HEK293 (cell line): ENCODE measurements at regions not wholly inside any gene's neighbourhood (a gene's known extent, or its start where the extent isn't known, plus 50 kb on each side); places are given as distances from the start of the nearest gene placed in this dataset.

ENCODE experiments used
- CTCF ChIA-PET: fragments of 350-600 bp; formaldehyde crosslinking; extraction: SDS; loops from one replicate; lab custom pipeline; 2021; ENCODE audit warnings: antibody characterized with exemption; lab: Yijun Ruan, JAX
- POLR2A ChIA-PET: fragments of 300-600 bp; formaldehyde crosslinking; extraction: SDS; loops from one replicate; lab custom pipeline; 2020; ENCODE audit warnings: antibody characterized with exemption, inconsistent platforms; lab: Yijun Ruan, JAX
- H3K27ac ChIP-seq: fragments of 200-500 bp; sonication (Bioruptor generic); 2 replicates; pipeline ENCODE4 v1.5.1; 2014; ENCODE audit warnings: low read depth, low read length, control low read depth, inconsistent platforms; ENCODE audit errors: extremely low read depth
- H3K36me3 ChIP-seq, 2 experiments: fragments of 200-500 bp in 1 of 2; sonication (Bioruptor generic) in 1 of 2; 1 replicate in 1 of 2; 2 replicates in 1 of 2; pipeline ENCODE4 v1.5.1; 2014 to 2017; ENCODE audit warnings: inconsistent platforms in 2 of 2, low read length in 2 of 2; ENCODE audit not compliant: control insufficient read depth in 2 of 2, insufficient read depth in 1 of 2
- H3K4me1 ChIP-seq: fragments of 200-500 bp; sonication (Bioruptor generic); 2 replicates; pipeline ENCODE4 v1.5.1; 2014; ENCODE audit warnings: mild to moderate bottlenecking, low read length, inconsistent platforms; ENCODE audit not compliant: control insufficient read depth, insufficient read depth
- H3K4me3 ChIP-seq: 2 replicates; pipeline ENCODE4 v1.5.1; 2011; ENCODE audit warnings: low read depth, mild to moderate bottlenecking, control low read depth, low read length, moderate library complexity
- H3K9me3 ChIP-seq: fragments of 200-500 bp; sonication (Bioruptor generic); 2 replicates; pipeline ENCODE4 v1.5.1; 2014; ENCODE audit warnings: low read depth, low read length, inconsistent platforms; ENCODE audit not compliant: control insufficient read depth, insufficient read depth
- GLIS1 ChIP-seq: fragments of 450-650 bp; formaldehyde crosslinking; IDR thresholded peaks from 2 replicates; pipeline ENCODE4 v1.5.1; 2016; ENCODE audit warnings: missing biosample characterization, missing genetic modification characterization
- KLF10 ChIP-seq: fragments of 450-650 bp; IDR thresholded peaks from 2 replicates; pipeline ENCODE4 v1.5.1; 2018; ENCODE audit warnings: missing biosample characterization, mild to moderate bottlenecking, missing genetic modification characterization
- OSR2 ChIP-seq: fragments of 450-650 bp; formaldehyde crosslinking; IDR thresholded peaks from 2 replicates; pipeline ENCODE4 v1.5.1; 2016; ENCODE audit warnings: missing biosample characterization, missing genetic modification characterization
- ZBTB11 ChIP-seq: fragments of 450-650 bp; formaldehyde crosslinking; conservative IDR thresholded peaks from 2 replicates; pipeline ENCODE4 v1.5.1; 2016; ENCODE audit warnings: low read depth, missing biosample characterization, missing genetic modification characterization
- ZBTB44 ChIP-seq: fragments of 450-650 bp; IDR thresholded peaks from 2 replicates; pipeline ENCODE4 v1.5.1; 2018; ENCODE audit warnings: missing biosample characterization, mild to moderate bottlenecking, missing genetic modification characterization
- ZNF175 ChIP-seq: fragments of 450-650 bp; formaldehyde crosslinking; IDR thresholded peaks from 2 replicates; pipeline ENCODE4 v1.5.1; 2016; ENCODE audit warnings: missing biosample characterization, missing genetic modification characterization
- ZNF341 ChIP-seq: fragments of 450-650 bp; formaldehyde crosslinking; IDR thresholded peaks from 2 replicates; pipeline ENCODE4; 2016; ENCODE audit warnings: low read depth, missing biosample characterization, missing genetic modification characterization
- ZNF391 ChIP-seq: fragments of 450-650 bp; formaldehyde crosslinking; IDR thresholded peaks from 2 replicates; pipeline ENCODE4 v1.5.1; 2016; ENCODE audit warnings: low read depth, missing biosample characterization, missing genetic modification characterization, borderline replicate concordance
- ZNF423 ChIP-seq: fragments of 450-650 bp; formaldehyde crosslinking; IDR thresholded peaks from 2 replicates; pipeline ENCODE4 v1.5.1; 2016; ENCODE audit warnings: missing biosample characterization, missing genetic modification characterization
- ZNF449 ChIP-seq: fragments of 450-650 bp; formaldehyde crosslinking; IDR thresholded peaks from 2 replicates; pipeline ENCODE4 v1.5.1; 2017; ENCODE audit warnings: missing biosample characterization, mild to moderate bottlenecking, missing genetic modification characterization, moderate library complexity
- ZNF521 ChIP-seq: fragments of 450-650 bp; formaldehyde crosslinking; IDR thresholded peaks from 2 replicates; pipeline ENCODE4 v1.5.1; 2017; ENCODE audit warnings: missing biosample characterization, mild to moderate bottlenecking, missing genetic modification characterization
- ZNF529 ChIP-seq: fragments of 450-650 bp; formaldehyde crosslinking; IDR thresholded peaks from 2 replicates; pipeline ENCODE4 v1.5.1; 2017; ENCODE audit warnings: missing genetic modification characterization, missing biosample characterization; ENCODE audit not compliant: insufficient replicate concordance
- ZNF571 ChIP-seq: fragments of 450-650 bp; formaldehyde crosslinking; IDR thresholded peaks from 2 replicates; pipeline ENCODE4 v1.5.0; 2017; ENCODE audit warnings: missing biosample characterization, missing genetic modification characterization
- ZNF624 ChIP-seq: fragments of 450-650 bp; formaldehyde crosslinking; IDR thresholded peaks from 2 replicates; pipeline ENCODE4 v1.5.1; 2017; ENCODE audit warnings: missing biosample characterization, missing genetic modification characterization
- ZNF76 ChIP-seq: fragments of 450-650 bp; formaldehyde crosslinking; IDR thresholded peaks from 2 replicates; pipeline ENCODE4; 2016; ENCODE audit warnings: low read depth, missing biosample characterization, missing genetic modification characterization, borderline replicate concordance
- ZNF776 ChIP-seq: fragments of 450-650 bp; formaldehyde crosslinking; IDR thresholded peaks from 2 replicates; pipeline ENCODE4 v1.5.0; 2017; ENCODE audit warnings: missing biosample characterization, missing genetic modification characterization, borderline replicate concordance
- ZNF837 ChIP-seq: fragments of 450-650 bp; formaldehyde crosslinking; IDR thresholded peaks from 2 replicates; pipeline ENCODE4 v1.5.1; 2016; ENCODE audit warnings: missing biosample characterization, missing genetic modification characterization
- TF ChIP-seq, protein P1 (sequence below): fragments of 450-650 bp; formaldehyde crosslinking; IDR thresholded peaks from 2 replicates; pipeline ENCODE4 v1.5.1; 2016; ENCODE audit warnings: missing biosample characterization, missing genetic modification characterization

GRCh38 chr6:8707369-8707768, 272.0 kb upstream of the SLC35B3 start:
- Histone ChIP-seq H3K9me3 (no peaks in the 10 kb centered on the region), H3K27ac (no peak overlapping the region), H3K36me3 (no peaks in the 10 kb centered on the region), H3K4me3 (no peak overlapping the region), H3K4me1 (peaks cover 6% of the 10 kb centered on the region; the same call in 1 of the 2 replicates)
- TF ChIP-seq ZNF837 (no peak), ZNF521 (tag by site-specific recombination) (no peak), ZNF391 (tag by site-specific recombination) (no peak), ZNF624 (no peak), ZNF423 (no peak)
- POLR2A ChIA-PET: no interaction called here
- CTCF ChIA-PET: interaction anchor here (0.6 to 3.3 kb wide), 36 partner anchors 8 to 1740 kb away, joined by 3 to 17 read pairs (median 4); no protein-coding TSS in a partner anchor

- CTCF ChIA-PET: interaction anchor here (0.6 to 2.4 kb wide), 3 partner anchors 206 to 1724 kb away, joined by 3 to 7 read pairs (median 3); no protein-coding TSS in a partner anchor
- POLR2A ChIA-PET: no interaction called here
- H3K27ac ChIP-seq: no peak overlapping the region
Observed at GRCh38 chr6:8705435-8706020, 270.2 kb upstream of the SLC35B3 start.

GRCh38 chr6:8703059-8703458, 267.7 kb upstream of the SLC35B3 start:
- ChIA-PET CTCF (interaction anchor here (0.7 kb wide), 2 partner anchors 12 to 955 kb away, joined by 3 read pairs; no protein-coding TSS in a partner anchor), POLR2A (no interaction called here)
- Histone ChIP-seq H3K4me1 (peaks cover 2% of the 10 kb centered on the region; the same call in 1 of the 2 replicates), H3K36me3 (no peaks in the 10 kb centered on the region), H3K4me3 (no peak overlapping the region), H3K9me3 (no peaks in the 10 kb centered on the region), H3K27ac (no peak overlapping the region)
- TF ChIP-seq ZNF571 (tag by site-specific recombination): no peak
- TF ChIP-seq ZNF449 (tag by site-specific recombination): no peak

More at GRCh38 chr6:8705435-8706020, 270.2 kb upstream of the SLC35B3 start:
- peaks cover 6% of the 10 kb centered on the region; the same call in 1 of the 2 replicates for H3K4me1 ChIP-seq
- TF ChIP-seq GLIS1 (tag by site-specific recombination): peak; percentile 18; the same call in 1 of the 2 replicates
- TF ChIP-seq ZNF776 (tag by site-specific recombination): no peak
- H3K4me3 ChIP-seq: no peak overlapping the region
- H3K9me3 ChIP-seq: no peaks in the 10 kb centered on the region
- no peaks in the 10 kb centered on the region for H3K36me3 ChIP-seq

DNA sequence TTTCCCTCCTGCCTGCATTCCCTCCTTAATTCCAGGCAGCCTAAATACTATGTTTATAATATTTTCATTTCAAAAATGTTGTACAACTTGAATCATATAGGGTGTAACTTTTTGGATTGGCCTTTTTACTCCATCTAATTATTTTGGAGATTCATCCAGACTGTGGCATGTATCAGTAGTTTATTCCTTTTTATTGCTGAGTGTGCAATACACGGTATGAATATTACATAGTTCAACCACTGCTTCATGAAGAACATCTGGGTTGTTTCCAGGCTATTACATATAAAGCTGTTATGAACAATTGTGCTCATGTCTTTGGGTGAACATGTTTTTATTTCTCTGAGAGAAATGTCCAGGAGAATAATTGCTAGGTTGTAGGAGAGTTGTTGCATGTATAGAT, 253.5 kb upstream of the SLC35B3 start:
- Histone ChIP-seq H3K27ac (no peak overlapping the region), H3K36me3 (no peaks in the 10 kb centered on the region), H3K4me3 (no peak overlapping the region), H3K9me3 (no peaks in the 10 kb centered on the region), H3K4me1 (no peaks in the 10 kb centered on the region)
- ChIA-PET CTCF (no interaction called here), POLR2A (no interaction called here)
- TF ChIP-seq ZNF341 (tag by site-specific recombination): no peak
- no peak for TF ChIP-seq ZBTB44 (tag by site-specific recombination)
- TF ChIP-seq ZBTB11 (tag by site-specific recombination): no peak
- no peak for TF ChIP-seq ZNF76 (tag by site-specific recombination)
- no peak for TF ChIP-seq ZNF529 (tag by site-specific recombination)
- no peak for TF ChIP-seq KLF10 (tag by site-specific recombination)
- no peak for TF ChIP-seq OSR2 (tag by site-specific recombination)
- TF ChIP-seq, protein P1, sequence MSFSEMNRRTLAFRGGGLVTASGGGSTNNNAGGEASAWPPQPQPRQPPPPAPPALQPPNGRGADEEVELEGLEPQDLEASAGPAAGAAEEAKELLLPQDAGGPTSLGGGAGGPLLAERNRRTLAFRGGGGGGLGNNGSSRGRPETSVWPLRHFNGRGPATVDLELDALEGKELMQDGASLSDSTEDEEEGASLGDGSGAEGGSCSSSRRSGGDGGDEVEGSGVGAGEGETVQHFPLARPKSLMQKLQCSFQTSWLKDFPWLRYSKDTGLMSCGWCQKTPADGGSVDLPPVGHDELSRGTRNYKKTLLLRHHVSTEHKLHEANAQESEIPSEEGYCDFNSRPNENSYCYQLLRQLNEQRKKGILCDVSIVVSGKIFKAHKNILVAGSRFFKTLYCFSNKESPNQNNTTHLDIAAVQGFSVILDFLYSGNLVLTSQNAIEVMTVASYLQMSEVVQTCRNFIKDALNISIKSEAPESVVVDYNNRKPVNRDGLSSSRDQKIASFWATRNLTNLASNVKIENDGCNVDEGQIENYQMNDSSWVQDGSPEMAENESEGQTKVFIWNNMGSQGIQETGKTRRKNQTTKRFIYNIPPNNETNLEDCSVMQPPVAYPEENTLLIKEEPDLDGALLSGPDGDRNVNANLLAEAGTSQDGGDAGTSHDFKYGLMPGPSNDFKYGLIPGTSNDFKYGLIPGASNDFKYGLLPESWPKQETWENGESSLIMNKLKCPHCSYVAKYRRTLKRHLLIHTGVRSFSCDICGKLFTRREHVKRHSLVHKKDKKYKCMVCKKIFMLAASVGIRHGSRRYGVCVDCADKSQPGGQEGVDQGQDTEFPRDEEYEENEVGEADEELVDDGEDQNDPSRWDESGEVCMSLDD (tag by site-specific recombination): no peak
- TF ChIP-seq ZNF175 (tag by site-specific recombination): no peak
